ENCODE measurements at regions not wholly inside any gene's neighbourhood (a gene's known extent, or its start where the extent isn't known, plus 50 kb on each side); places are given as distances from the start of the nearest gene placed in this dataset.
"Not testable (repeated sequence)": the region's sequence is repeated elsewhere in the genome, so short reads cannot be mapped to it uniquely, and the experiment has no call there.

- ATAC-seq (no peak), DNase-seq (no peak)
- Mint-ChIP-seq H3K36me3 (ENCODE audit: insufficient read depth) (no peaks in the 10 kb centered on the region), H3K4me3 (no peak overlapping the region), H3K27me3 (ENCODE audit: low read depth) (no peaks in the 10 kb centered on the region), H3K4me1 (ENCODE audit: low read depth) (peaks cover 25% of the 10 kb centered on the region), H3K9me3 (peaks cover 7% of the 10 kb centered on the region)
Observed at GRCh38 chr12:92414170-92415070, 268.8 kb upstream of the BTG1 start.

- peaks cover 2% of the 10 kb centered on the region for H3K36me3 Mint-ChIP-seq (ENCODE audit: insufficient read depth)
- H3K4me1 Mint-ChIP-seq (ENCODE audit: low read depth): peaks cover 34% of the 10 kb centered on the region
- peaks cover 11% of the 10 kb centered on the region for H3K9me3 Mint-ChIP-seq
- no peak for DNase-seq
- H3K27me3 Mint-ChIP-seq (ENCODE audit: low read depth): no peaks in the 10 kb centered on the region
- no peak overlapping the region for H3K4me3 Mint-ChIP-seq
- no peak for ATAC-seq
Observed at GRCh38 chr12:92413286-92413685, 267.6 kb upstream of the BTG1 start.

- peaks cover 15% of the 10 kb centered on the region for H3K9me3 Mint-ChIP-seq
- ATAC-seq (no peak), DNase-seq (no peak)
- H3K36me3 Mint-ChIP-seq (ENCODE audit: insufficient read depth): peaks cover 2% of the 10 kb centered on the region
- no peak overlapping the region for H3K4me3 Mint-ChIP-seq
- peaks cover 38% of the 10 kb centered on the region for H3K4me1 Mint-ChIP-seq (ENCODE audit: low read depth)
- no peaks in the 10 kb centered on the region for H3K27me3 Mint-ChIP-seq (ENCODE audit: low read depth)
Observed at GRCh38 chr12:92412856-92413255, 267.2 kb upstream of the BTG1 start.

GRCh38 chr12:92411687-92412086, 266.0 kb upstream of the BTG1 start:
- H3K27me3 Mint-ChIP-seq (ENCODE audit: low read depth): no peaks in the 10 kb centered on the region
- H3K9me3 Mint-ChIP-seq: peaks cover 8% of the 10 kb centered on the region
- H3K4me3 Mint-ChIP-seq: no peak overlapping the region
- peaks cover 2% of the 10 kb centered on the region for H3K36me3 Mint-ChIP-seq (ENCODE audit: insufficient read depth)
- no peak for ATAC-seq
- H3K4me1 Mint-ChIP-seq (ENCODE audit: low read depth): peaks cover 38% of the 10 kb centered on the region
- DNase-seq: no peak

- Mint-ChIP-seq H3K4me3 (no peak overlapping the region), H3K9me3 (peaks cover 8% of the 10 kb centered on the region), H3K36me3 (ENCODE audit: insufficient read depth) (peaks cover 4% of the 10 kb centered on the region), H3K27me3 (ENCODE audit: low read depth) (no peaks in the 10 kb centered on the region), H3K4me1 (ENCODE audit: low read depth) (peaks cover 56% of the 10 kb centered on the region)
- DNase-seq (peak; percentile 18), ATAC-seq (no peak)
Observed at GRCh38 chr12:92408072-92408900, 262.6 kb upstream of the BTG1 start.

GRCh38 chr12:92406404-92407070, 260.9 kb upstream of the BTG1 start:
- DNase-seq; H3K4me3 Mint-ChIP-seq; H3K27me3 Mint-ChIP-seq (ENCODE audit: low read depth); H3K9me3 Mint-ChIP-seq; ATAC-seq; H3K36me3 Mint-ChIP-seq (ENCODE audit: insufficient read depth): not testable (repeated sequence)
- H3K4me1 Mint-ChIP-seq (ENCODE audit: low read depth): peaks cover 72% of the 10 kb centered on the region

GRCh38 chr12:92405801-92406251, 260.2 kb upstream of the BTG1 start:
- not testable (repeated sequence) for H3K36me3 Mint-ChIP-seq (ENCODE audit: insufficient read depth); ATAC-seq; H3K9me3 Mint-ChIP-seq; H3K27me3 Mint-ChIP-seq (ENCODE audit: low read depth)
- DNase-seq: peak; percentile 25
- peak overlapping the region; percentile 84 for H3K4me3 Mint-ChIP-seq
- peaks cover 79% of the 10 kb centered on the region for H3K4me1 Mint-ChIP-seq (ENCODE audit: low read depth)

- Mint-ChIP-seq H3K4me3 (peak overlapping the region; percentile 39), H3K9me3 (peaks cover 8% of the 10 kb centered on the region), H3K27me3 (ENCODE audit: low read depth) (no peaks in the 10 kb centered on the region), H3K4me1 (ENCODE audit: low read depth) (peaks cover 83% of the 10 kb centered on the region), H3K36me3 (ENCODE audit: insufficient read depth) (peaks cover 4% of the 10 kb centered on the region)
- no peak for DNase-seq
- ATAC-seq: no peak
Observed at GRCh38 chr12:92404921-92405320, 259.3 kb upstream of the BTG1 start.

GRCh38 chr12:92404259-92404894, 258.7 kb upstream of the BTG1 start:
- Mint-ChIP-seq H3K4me1 (ENCODE audit: low read depth) (peaks cover 84% of the 10 kb centered on the region), H3K9me3 (peaks cover 8% of the 10 kb centered on the region), H3K27me3 (ENCODE audit: low read depth) (no peaks in the 10 kb centered on the region), H3K36me3 (ENCODE audit: insufficient read depth) (peaks cover 4% of the 10 kb centered on the region), H3K4me3 (peak overlapping the region; percentile 39)
- DNase-seq (no peak), ATAC-seq (no peak)

GRCh38 chr12:92403210-92404175, 257.8 kb upstream of the BTG1 start:
- peak overlapping the region; percentile 39 for H3K4me3 Mint-ChIP-seq
- DNase-seq: peak; percentile 47
- peaks cover 2% of the 10 kb centered on the region for H3K36me3 Mint-ChIP-seq (ENCODE audit: insufficient read depth)
- peaks cover 6% of the 10 kb centered on the region for H3K9me3 Mint-ChIP-seq
- ATAC-seq: peak; percentile 80 to 81
- no peaks in the 10 kb centered on the region for H3K27me3 Mint-ChIP-seq (ENCODE audit: low read depth)
- peaks cover 86% of the 10 kb centered on the region for H3K4me1 Mint-ChIP-seq (ENCODE audit: low read depth)

- Mint-ChIP-seq H3K4me3 (no peak overlapping the region), H3K27me3 (ENCODE audit: low read depth) (no peaks in the 10 kb centered on the region)
- ATAC-seq: no peak
Observed at GRCh38 chr12:92402415-92402814, 256.8 kb upstream of the BTG1 start.

GRCh38 chr12:92400006-92400405, 254.4 kb upstream of the BTG1 start:
- H3K27me3 Mint-ChIP-seq (ENCODE audit: low read depth): no peaks in the 10 kb centered on the region
- no peak for DNase-seq
- peaks cover 8% of the 10 kb centered on the region for H3K9me3 Mint-ChIP-seq
- H3K36me3 Mint-ChIP-seq (ENCODE audit: insufficient read depth): peaks cover 4% of the 10 kb centered on the region
- H3K4me1 Mint-ChIP-seq (ENCODE audit: low read depth): peaks cover 98% of the 10 kb centered on the region
- peak; percentile 17 to 27 for ATAC-seq
- H3K4me3 Mint-ChIP-seq: peak overlapping the region; percentile 7

More at GRCh38 chr12:92402415-92402814, 256.8 kb upstream of the BTG1 start:
- peaks cover 85% of the 10 kb centered on the region for H3K4me1 Mint-ChIP-seq (ENCODE audit: low read depth)
- no peaks in the 10 kb centered on the region for H3K9me3 Mint-ChIP-seq
- H3K36me3 Mint-ChIP-seq (ENCODE audit: insufficient read depth): peaks cover 2% of the 10 kb centered on the region
- no peak for DNase-seq

Data from activated T-cell treated with anti-CD3 and anti-CD28 coated beads, Interleukin-2, amount 50 U/mL, for 4 hours (primary cell).